HG03575 (cell line): ENCODE measurements at regions not wholly inside any gene's neighbourhood (a gene's known extent, or its start where the extent isn't known, plus 50 kb on each side); places are given as distances from the start of the nearest gene placed in this dataset.
"Not testable (repeated sequence)": the region's sequence is repeated elsewhere in the genome, so short reads cannot be mapped to it uniquely, and the experiment has no call there.

Source experiments
- ATAC-seq: cut with Tn5 transposase; IDR thresholded peaks from one replicate; pipeline ENCODE4 v1.9.1; 2021; ENCODE audit not compliant: unreplicated experiment, insufficient number of reproducible peaks, low FRiP score; ENCODE audit errors: extremely low read depth

DNA sequence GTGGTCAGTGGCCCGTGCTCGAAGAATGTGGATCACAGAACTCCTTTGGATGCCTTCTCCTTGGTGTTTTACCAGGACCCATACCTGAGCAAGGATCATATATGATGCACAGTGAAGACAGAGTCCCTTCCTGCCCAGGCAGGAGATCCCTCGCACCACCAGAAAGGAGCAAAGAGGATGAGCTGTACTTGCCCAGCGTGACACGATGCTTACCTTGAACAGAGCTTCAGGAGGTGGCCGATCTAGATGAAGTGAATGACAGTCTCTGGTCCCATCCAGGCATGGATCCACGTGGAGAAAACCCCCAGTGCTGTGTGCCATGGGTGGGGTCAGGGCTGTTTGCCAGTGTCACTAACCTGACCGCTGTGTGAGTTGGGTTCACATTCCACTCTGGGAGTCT lies 455.4 kb downstream of the GADD45G start:
- ATAC-seq = no peak

DNA sequence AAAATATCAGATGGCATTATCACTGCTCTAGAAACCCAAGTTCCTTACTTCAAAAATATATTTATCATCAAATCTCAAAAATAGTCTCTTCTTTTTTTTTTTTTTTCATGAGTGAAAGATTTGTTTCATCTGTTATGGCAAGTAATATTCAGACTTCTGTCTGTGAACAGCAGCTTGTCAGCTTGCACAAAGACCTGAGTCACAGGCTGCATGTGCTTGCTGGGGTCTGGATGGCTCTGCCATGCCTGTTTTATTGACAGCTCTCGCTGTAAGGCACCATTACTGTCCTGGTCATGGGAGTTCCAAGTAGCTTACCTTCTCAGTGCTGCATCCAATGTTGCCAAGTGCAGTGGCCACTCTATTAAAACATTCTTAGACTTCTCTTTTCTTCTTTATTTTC lies 456.4 kb downstream of the GADD45G start:
- no peak for ATAC-seq

GRCh38 chr9:90062982-90063381 lies 458.2 kb downstream of the GADD45G start:
- no peak for ATAC-seq

- ATAC-seq = no peak
These were observed 459.4 kb downstream of the GADD45G start for GRCh38 chr9:90064248-90064647.

DNA sequence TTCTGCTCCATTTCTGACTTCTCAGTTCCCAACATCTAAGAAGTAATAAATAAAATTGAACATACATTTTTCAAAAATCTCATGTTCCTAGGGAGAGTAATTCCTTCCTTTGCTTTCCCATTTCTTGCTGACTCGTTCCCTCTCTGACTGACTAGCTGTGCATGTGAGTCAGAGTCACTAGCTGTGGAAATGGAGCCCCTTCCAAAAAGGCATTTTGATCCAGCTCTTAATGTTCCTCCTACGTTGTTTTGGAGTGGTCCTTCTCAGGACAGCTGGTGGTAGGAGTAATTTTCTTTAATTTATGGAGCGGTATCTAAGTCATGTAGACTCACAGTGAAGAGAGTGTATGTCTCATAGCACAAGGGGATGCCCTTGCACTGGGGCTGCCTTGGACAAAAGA lies 460.2 kb downstream of the GADD45G start:
- ATAC-seq = no peak

DNA sequence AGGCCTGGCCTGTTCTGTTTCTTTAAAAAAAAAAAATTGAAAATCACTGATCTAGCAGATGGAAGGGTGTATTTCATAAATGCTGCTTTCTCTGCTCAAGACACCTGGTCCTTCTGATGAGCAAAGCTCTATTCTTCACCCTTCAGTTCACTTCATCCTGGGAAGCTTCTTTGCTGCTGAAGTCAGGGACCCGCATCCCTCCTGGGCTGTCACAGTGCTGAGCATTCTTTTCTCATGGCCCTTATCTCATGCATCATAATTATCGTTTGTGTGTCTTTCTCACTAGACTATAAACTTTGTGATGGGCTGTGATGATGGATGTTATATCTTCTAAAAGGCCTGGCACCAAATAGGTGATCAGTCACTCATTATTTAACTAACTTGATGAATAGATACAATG lies 461.0 kb downstream of the GADD45G start:
- no peak for ATAC-seq

GRCh38 chr9:90069085-90069484 lies 464.3 kb downstream of the GADD45G start:
- ATAC-seq = no peak

DNA sequence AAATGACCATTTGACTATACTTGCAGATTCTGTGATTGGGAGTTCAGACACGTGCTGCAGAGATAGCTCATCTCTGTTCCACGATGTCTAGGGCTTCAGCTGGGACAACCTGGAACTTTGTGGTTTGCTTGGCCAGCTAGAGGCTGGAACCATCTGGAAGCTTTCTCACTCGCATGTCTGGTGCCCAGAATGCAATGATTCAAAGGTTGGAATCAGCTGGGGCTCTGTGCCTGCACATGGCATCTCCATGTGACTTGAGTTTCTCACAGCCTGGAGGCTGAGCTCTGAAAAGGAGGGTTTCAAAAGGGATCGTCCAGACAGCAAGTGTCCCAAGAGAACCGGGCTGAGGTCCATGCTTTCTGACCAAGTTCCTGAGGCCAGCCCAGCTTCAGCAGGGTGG lies 465.2 kb downstream of the GADD45G start:
- no peak for ATAC-seq

DNA sequence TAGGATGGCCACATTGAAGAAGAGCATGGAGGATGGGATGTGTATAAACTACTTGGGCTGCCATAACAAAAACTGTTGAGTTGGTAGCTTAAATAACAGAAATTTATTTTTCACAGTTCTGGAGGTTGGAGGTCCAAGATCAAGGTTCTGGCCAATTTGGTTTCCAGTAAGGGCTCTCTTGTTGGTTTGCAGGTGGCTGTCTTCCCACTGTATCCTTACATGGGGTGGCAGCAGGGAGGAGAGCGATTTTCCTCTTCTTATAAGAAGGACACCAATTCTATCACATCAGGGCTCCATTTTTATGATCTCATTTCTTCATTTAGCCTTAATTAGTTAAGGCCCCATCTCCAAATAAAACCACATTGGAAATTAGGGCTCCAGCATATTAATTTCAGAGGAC lies 465.7 kb downstream of the GADD45G start:
- ATAC-seq = no peak

DNA sequence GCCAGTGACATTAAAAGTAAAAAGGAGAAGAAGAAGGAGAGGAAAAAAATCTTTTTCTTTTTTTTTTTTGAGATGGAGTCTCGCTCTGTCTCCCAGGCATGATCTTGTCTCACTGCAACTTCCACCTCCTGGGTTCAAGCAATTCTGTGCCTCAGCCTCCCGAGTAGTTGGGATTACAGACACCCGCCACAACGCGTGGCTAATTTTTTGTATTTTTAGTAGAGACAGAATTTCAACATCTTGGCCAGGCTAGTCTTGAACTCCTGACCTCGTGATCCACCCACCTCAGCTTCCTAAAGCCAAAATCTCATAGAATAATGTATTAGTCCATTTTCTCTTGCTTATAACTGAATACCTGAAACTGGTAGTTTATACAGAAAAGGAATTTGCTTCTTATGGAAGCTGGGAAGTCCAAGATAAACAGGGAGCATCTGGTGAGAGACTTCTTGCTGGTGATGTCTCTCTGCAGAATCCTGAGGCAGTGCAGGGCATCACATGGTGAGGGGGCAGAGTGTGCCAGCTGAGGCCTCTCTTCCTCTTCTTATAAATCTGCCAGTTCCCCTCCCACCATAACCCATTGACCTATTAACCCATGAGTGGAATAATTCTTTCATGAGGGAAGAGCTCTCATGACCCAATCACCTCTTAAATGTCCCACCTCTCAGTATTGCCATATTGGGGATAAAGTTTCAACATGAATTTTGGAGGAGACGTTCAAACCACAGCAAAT lies 466.3 kb downstream of the GADD45G start:
- no peak for ATAC-seq

DNA sequence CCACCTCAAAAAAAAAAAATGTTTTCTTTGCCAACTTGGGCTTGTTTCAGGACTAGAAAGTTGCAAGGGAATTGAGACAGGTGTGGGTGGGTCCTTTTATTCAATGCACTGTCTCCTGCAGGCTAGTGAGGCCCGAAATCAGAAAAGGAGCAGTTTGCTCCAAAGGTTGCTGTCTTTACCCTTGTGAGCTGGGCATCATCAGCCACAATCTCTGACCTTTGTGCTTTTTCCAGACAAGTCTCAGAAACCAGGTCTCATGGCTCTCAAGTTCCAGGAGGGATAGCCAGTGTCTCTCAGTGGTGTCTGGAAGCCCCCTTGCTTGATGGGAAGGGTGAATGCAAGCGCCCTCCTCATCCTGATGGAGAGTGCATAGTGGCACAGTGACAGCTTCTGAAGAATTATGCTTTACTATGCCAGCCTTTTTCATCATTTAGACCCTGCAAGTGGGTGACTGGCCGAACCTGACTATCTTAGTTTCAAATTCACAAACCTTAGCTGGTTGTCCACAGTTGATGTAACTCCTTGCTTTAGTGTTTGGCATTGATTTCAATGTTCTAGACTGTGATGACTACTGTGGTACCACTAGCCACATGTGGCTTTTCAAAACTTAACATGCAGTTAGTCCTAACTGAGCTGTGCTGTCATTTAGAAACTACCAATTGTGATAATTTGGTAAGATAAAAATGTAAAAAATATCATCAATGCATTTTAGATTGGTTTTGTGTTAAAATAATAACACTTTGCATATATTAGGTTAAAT lies 468.6 kb downstream of the GADD45G start:
- ATAC-seq = no peak

DNA sequence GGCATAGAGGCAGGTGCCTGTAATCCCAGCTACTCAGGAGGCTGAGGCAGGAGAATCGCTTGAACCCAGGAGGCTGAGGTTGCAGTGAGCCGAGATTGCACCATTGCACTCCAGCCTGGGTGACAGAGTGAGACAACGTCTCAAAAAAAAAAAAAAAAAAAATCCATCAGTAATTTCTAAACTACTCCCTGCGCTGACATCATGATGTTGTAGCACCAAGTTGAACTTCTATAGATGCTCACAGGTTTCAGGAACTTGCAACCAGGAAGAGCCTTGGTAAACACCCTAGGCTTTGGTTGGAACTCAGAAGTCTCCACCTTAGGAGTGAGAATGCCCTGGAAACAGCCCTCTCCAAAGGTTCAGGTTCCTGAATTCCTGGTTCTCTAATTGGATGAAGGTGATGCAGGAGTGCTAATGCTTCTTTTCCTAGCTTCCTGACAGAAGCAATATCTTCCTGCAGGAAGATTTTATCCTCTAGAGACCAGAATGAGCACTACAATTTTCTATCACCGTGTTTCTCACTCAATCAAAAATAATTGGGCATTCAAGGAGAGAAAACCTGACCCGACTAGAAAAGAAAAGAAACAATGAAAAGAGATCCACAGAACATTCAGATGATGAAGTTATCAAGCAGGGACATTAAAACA lies 469.6 kb downstream of the GADD45G start:
- ATAC-seq = no peak

DNA sequence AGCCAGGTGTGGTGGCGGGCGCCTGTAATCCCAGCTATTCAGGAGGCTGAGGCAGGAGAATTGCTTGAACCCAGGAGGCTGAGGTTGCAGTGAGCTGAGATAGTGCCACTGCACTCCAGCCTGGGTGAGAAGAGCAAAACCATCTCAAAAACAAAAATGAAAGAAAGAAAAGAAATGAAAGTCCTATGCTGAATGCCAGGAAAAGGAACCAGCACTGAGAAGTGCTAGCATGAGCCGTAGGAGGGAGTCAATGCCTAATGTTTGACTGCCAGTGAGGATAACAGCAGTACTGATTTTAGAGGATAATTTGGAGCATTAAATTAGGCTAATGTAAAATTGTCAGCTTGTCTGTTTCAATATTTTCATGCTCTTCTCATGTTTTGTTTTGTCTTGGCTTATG lies 472.8 kb downstream of the GADD45G start:
- not testable (repeated sequence) for ATAC-seq

DNA sequence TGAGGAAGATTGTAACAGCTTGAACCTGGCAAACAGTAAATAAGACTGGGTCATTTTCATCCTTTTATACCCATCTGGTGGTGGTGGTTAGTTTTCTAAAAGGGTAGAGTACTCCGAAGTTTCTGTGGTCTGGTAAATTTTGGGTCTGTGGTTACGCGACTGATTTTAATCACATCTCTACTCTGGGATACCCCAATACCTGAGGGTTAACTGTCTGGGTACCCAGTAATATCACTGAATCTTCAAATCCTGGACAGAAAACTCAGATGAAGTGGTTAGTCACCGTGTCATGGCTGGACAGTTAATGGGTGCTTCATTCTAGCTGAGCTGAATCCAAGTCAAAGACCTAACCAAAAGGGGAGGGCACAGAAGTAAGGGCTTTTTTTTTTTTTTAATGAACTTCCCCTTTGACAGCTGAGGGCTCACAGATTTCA lies 474.2 kb downstream of the GADD45G start:
- ATAC-seq = no peak

DNA sequence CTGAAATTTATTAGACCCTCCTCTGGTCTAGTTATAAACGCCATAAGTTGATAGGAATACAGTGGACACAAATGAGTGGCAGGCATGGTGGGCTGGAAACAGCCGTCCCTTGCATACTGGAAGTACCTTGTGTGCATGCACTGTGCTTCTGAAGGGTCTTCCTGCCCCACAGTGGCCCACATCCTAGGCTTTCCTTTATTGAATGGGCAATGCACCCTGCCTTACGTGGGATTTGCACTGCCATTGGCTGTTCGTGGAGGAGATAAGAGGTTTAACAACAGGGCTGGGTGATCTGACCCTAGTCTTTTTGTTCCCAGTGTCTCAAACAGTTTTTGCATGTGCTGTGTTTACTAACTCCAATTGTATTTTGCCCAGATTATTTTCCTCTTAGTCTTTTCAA lies 480.8 kb downstream of the GADD45G start:
- ATAC-seq = no peak

DNA sequence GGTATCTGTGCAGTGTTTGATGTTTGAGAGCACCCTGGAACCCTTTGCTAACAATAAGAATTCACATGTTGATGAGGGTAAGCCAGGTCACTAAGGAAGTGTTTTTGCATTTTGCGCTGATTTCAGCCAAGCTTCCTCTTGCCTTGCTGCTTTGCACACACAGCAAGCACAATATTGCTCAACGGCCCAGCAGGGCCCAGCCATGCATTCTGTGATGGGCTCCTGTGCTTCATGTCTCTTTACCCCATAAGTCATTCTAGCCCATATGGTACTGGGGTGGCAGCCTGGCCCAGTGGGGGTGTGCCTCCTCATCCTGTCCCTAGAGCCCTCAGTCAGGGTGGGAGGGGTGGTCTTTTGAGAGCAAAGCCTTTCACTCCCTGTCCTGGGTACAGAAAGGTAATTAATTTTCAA lies 481.3 kb downstream of the GADD45G start:
- ATAC-seq = no peak

DNA sequence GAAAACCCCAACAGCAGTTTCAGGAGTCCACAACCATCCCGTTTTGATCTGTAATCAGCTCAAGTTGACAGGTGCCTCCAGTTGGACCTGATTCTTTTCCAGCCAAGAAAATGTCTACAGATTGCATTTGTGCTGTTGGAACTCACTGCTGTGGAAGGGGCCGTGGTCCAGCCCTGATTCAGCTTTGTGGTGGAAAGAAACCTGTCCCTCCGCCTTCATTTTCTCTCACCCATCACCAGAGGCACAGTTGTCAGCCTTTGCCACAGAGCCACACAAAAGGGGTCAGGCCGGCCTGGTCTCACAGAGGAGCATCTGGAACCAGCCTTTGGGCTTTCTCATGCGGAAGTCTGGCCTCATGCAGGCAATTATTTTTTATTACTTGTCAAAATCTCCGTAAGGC lies 483.6 kb downstream of the GADD45G start:
- no peak for ATAC-seq

- no peak for ATAC-seq
These were observed 484.0 kb downstream of the GADD45G start for GRCh38 chr9:90088856-90089255.

DNA sequence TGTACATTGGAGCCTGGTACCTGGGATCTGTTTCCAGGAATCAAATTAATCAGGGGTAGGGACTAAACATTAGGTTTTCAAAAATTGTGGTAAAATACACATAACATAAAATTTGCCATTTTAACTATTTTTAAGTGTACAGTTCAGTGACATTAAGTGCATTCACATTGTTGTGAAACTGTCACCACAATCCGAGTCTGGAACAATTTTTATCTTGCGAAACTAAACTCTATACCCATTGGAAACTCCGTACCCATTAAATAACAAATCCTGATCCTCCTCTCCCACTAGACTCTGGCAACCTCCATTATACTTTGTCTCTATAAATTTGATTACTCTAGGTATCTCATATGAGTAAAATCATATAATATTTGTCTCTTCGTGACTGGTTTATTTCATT lies 486.2 kb downstream of the GADD45G start:
- ATAC-seq = no peak

DNA sequence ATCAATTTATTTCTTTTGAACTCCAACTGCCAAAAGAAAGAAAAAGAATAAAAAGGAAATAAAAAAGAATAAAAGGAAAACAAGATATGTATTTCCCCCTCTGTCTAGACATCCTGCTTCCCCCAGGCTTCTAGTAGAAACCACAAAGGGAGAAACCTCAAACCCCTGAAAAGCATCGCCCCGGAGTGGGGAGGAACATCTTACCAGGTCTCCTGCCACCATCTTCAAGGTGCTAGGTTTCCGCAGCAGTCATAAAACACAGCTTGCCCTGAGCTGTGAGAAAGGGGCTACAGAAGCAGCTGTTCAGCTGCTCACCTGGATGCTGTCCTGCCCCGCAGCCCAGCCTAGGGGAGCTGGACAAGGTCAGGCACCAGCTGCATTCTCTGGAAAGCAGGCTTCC lies 487.7 kb downstream of the GADD45G start:
- no peak for ATAC-seq
